HepG2 (cell line): ENCODE measurements at regions not wholly inside any gene's neighbourhood (a gene's known extent, or its start where the extent isn't known, plus 50 kb on each side); places are given as distances from the start of the nearest gene placed in this dataset.

Experiments used
- ATAC-seq: fragments of 200-7000 bp; cut with Tn5 transposase; 3 replicates; pipeline ENCODE4 v1.9.1; 2020; ENCODE audit warnings: mild to moderate bottlenecking, moderate library complexity
- BruUV-seq: library from RNA; stranded (reverse); fragments of 400-500 nt; replicated peaks from 2 replicates; lab custom pipeline; 2021; lab: Mats Ljungman, UMichigan
- CTCF ChIA-PET: fragments of 300-600 bp; formaldehyde crosslinking; extraction: SDS; loops from one replicate; lab custom pipeline; 2021; ENCODE audit warnings: low total read pairs, inconsistent platforms, low intra/inter-chr PET ratio; lab: Yijun Ruan, JAX
- POLR2A ChIA-PET: fragments of 350-600 bp; sonication (Branson Sonifier 250); formaldehyde crosslinking; loops from one replicate; lab custom pipeline; 2020; ENCODE audit warnings: antibody characterized with exemption, inconsistent platforms; lab: Yijun Ruan, JAX
- DNase-seq: peaks from one replicate; pipeline ENCODE4 v3.0.0-alpha.2; 2015; ENCODE audit warnings: low spot score
- FAIRE-seq: peaks from 3 replicates; lab custom pipeline; 2011; peaks lifted over from hg19 to GRCh38; lab: Jason Lieb, UNC
- H2AFZ ChIP-seq: one replicate; pipeline ENCODE4 v1.6.1; 2011; ENCODE audit warnings: low read length, inconsistent platforms
- H3K27ac ChIP-seq: fragments of 300-600 bp; 3 replicates; pipeline ENCODE4 v1.8.0; 2011; ENCODE audit warnings: mixed run types, mild to moderate bottlenecking, mixed read lengths, low read length, inconsistent platforms; ENCODE audit not compliant: insufficient read depth; ENCODE audit errors: extremely low read length
- H3K27me3 ChIP-seq, 2 experiments: fragments of 200-600 bp in 1 of 2; 2 replicates in 1 of 2; 3 replicates in 1 of 2; pipeline versions ENCODE4 v1.6.0 to v1.8.0; 2011; ENCODE audit warnings: low read length in 2 of 2, mild to moderate bottlenecking in 2 of 2, moderate library complexity in 2 of 2, inconsistent platforms in 1 of 2; ENCODE audit not compliant: insufficient read depth in 2 of 2, control insufficient read depth in 1 of 2
- H3K36me3 ChIP-seq, 2 experiments: fragments of 200-600 bp in 1 of 2; replicated peaks in 1 of 2; 2 replicates in 1 of 2; 3 replicates in 1 of 2; pipeline versions ENCODE4 v1.5.1 to v1.8.0; 2011; ENCODE audit warnings: low read length in 2 of 2, inconsistent platforms in 1 of 2; ENCODE audit not compliant: insufficient read depth in 2 of 2, control insufficient read depth in 1 of 2
- H3K4me1 ChIP-seq: 2 replicates; pipeline ENCODE4 v1.5.1; 2012; ENCODE audit warnings: low read length, inconsistent platforms; ENCODE audit not compliant: insufficient read depth
- H3K4me2 ChIP-seq: 2 replicates; pipeline ENCODE4 v1.6.0; 2011; ENCODE audit warnings: low read depth, low read length, inconsistent platforms
- H3K4me3 ChIP-seq, 3 experiments: fragments of 200-600 bp in 1 of 3; sonication (generic), shearing (Covaris generic) in 1 of 3; replicated peaks in 1 of 3; 2 replicates each; pipeline ENCODE4 v1.5.1; 2011 to 2016; ENCODE audit warnings: low read length in 3 of 3, inconsistent platforms in 2 of 3, low read depth in 2 of 3, mild to moderate bottlenecking in 2 of 3, control low read depth in 1 of 3, mixed read lengths in 1 of 3; ENCODE audit not compliant: insufficient read depth in 1 of 3
- H3K79me2 ChIP-seq: one replicate; pipeline ENCODE4 v1.6.1; 2011; ENCODE audit warnings: low read length, inconsistent platforms; ENCODE audit not compliant: insufficient read depth
- H3K9ac ChIP-seq: 2 replicates; pipeline ENCODE4 v1.6.0; 2011; ENCODE audit warnings: mild to moderate bottlenecking, low read depth, low read length, inconsistent platforms; ENCODE audit not compliant: insufficient read depth
- H3K9me3 ChIP-seq: 2 replicates; pipeline ENCODE4 v1.5.1; 2012; ENCODE audit warnings: mild to moderate bottlenecking, low read length
- H4K20me1 ChIP-seq: 2 replicates; pipeline ENCODE4 v1.6.0; 2011; ENCODE audit warnings: inconsistent platforms, mild to moderate bottlenecking, low read length, moderate library complexity; ENCODE audit not compliant: insufficient read depth
- ATF5 ChIP-seq: sonication (generic); formaldehyde crosslinking; IDR thresholded peaks from 2 replicates; pipeline ENCODE4 v1.4.0; 2020; ENCODE audit warnings: mild to moderate bottlenecking, low read depth, missing genetic modification reagents
- IKZF1 ChIP-seq: fragments of 450-650 bp; IDR thresholded peaks from 2 replicates; pipeline ENCODE4 v1.7.1; 2016
- MXD3 ChIP-seq: IDR thresholded peaks from 2 replicates; pipeline ENCODE4 v1.6.1; 2016; ENCODE audit warnings: mild to moderate bottlenecking, missing biosample characterization, missing genetic modification reagents
- STAT5B ChIP-seq: sonication (generic); formaldehyde crosslinking; IDR thresholded peaks from 2 replicates; pipeline ENCODE4 v1.4.0; 2020; ENCODE audit warnings: missing genetic modification reagents
- ZNF274 ChIP-seq: sonication (generic); formaldehyde crosslinking; IDR thresholded peaks from 2 replicates; pipeline ENCODE4 v1.5.1; 2020; ENCODE audit warnings: mild to moderate bottlenecking, missing genetic modification reagents
- ZNF326 ChIP-seq: sonication (generic); formaldehyde crosslinking; IDR thresholded peaks from 2 replicates; pipeline ENCODE4 v1.4.0; 2020; ENCODE audit warnings: missing genetic modification reagents, borderline replicate concordance
- ZNF337 ChIP-seq: sonication (generic); formaldehyde crosslinking; IDR thresholded peaks from 2 replicates; pipeline ENCODE4 v1.5.1; 2020; ENCODE audit warnings: missing genetic modification reagents, low read depth, mild to moderate bottlenecking, borderline replicate concordance
- ZNF674 ChIP-seq: sonication (generic); formaldehyde crosslinking; IDR thresholded peaks from 2 replicates; pipeline ENCODE4 v1.5.0; 2020; ENCODE audit warnings: low read depth, mild to moderate bottlenecking, missing genetic modification reagents
- ZNF776 ChIP-seq: sonication (generic); formaldehyde crosslinking; IDR thresholded peaks from 2 replicates; pipeline ENCODE4 v1.4.0; 2020; ENCODE audit warnings: mild to moderate bottlenecking, missing genetic modification reagents
- ZNF792 ChIP-seq: IDR thresholded peaks from 2 replicates; pipeline ENCODE4 v1.6.1; 2016
- ZSCAN20 ChIP-seq: sonication (generic); formaldehyde crosslinking; IDR thresholded peaks from 2 replicates; pipeline ENCODE4 v1.4.0; 2020; ENCODE audit warnings: missing genetic modification reagents, mild to moderate bottlenecking, borderline replicate concordance
- WGBS: methylation state at CpG from one replicate; pipeline ENCODE4 v1.1.6; 2017; ENCODE audit warnings: low lambda C conversion rate; 5-methylcytosine and 5-hydroxymethylcytosine counted together
- in situ Hi-C: cut with HindIII; loops from 2 replicates; pipeline ENCODE4 v1.10.0; 2017; ENCODE audit warnings: low pct_unique_long_range_greater_than_20kb; ENCODE audit not compliant: extremely low pct_ligation_motif_present
- intact Hi-C: fragments of 100-400 bp; cut with micrococcal nuclease; formaldehyde crosslinking; loops from one replicate; pipeline ENCODE4 v1.10.0; 2022; ENCODE audit not compliant: unreplicated experiment
- TF ChIP-seq, protein P1 (sequence below): sonication (generic); formaldehyde crosslinking; IDR thresholded peaks from 2 replicates; pipeline ENCODE4 v1.4.0; 2020; ENCODE audit warnings: missing genetic modification reagents
- TF ChIP-seq, protein P2 (sequence below): sonication (generic); formaldehyde crosslinking; IDR thresholded peaks from 2 replicates; pipeline ENCODE4 v1.8.0; 2022; ENCODE audit warnings: mild to moderate bottlenecking, missing genetic modification reagents, moderate library complexity
- TF ChIP-seq, protein P3 (sequence below): sonication (generic); formaldehyde crosslinking; conservative IDR thresholded peaks from 2 replicates; pipeline ENCODE4 v1.8.0; 2022; ENCODE audit warnings: missing genetic modification reagents
- TF ChIP-seq, protein P4 (sequence below): fragments of 450-650 bp; IDR thresholded peaks from 2 replicates; pipeline ENCODE4 v1.6.1; 2016
- TF ChIP-seq, protein P5 (sequence below): IDR thresholded peaks from 2 replicates; pipeline ENCODE4 v1.6.1; 2016; ENCODE audit warnings: control low read depth

- no peak overlapping the region for H3K9ac ChIP-seq
- 0% methylated on average over 3 of the region's 6 CpGs for WGBS
- H3K4me3 ChIP-seq: no peak overlapping the region
- no peaks in the 10 kb centered on the region for H3K36me3 ChIP-seq
- peaks cover 91% of the 10 kb centered on the region for H3K9me3 ChIP-seq
- in situ Hi-C loops (no loop called here), intact Hi-C loops (no loop called here)
- no peak overlapping the region for H2AFZ ChIP-seq
- no peak overlapping the region for H3K27ac ChIP-seq
- DNase-seq (no peak), FAIRE-seq (no peak), ATAC-seq (no peak)
- no peaks in the 10 kb centered on the region for H3K27me3 ChIP-seq
- no peaks in the 10 kb centered on the region for H4K20me1 ChIP-seq
- BruUV-seq: no TSS peak
- ChIA-PET POLR2A (no interaction called here), CTCF (no interaction called here)
- no peaks in the 10 kb centered on the region for H3K4me1 ChIP-seq
- H3K4me2 ChIP-seq: no peak overlapping the region
- no peaks in the 10 kb centered on the region for H3K79me2 ChIP-seq
- TF ChIP-seq ZSCAN20 (no peak), ATF5 (CRISPR knock-in tag) (no peak), STAT5B (no peak), MXD3 (CRISPR knock-in tag) (no peak), IKZF1 (no peak), ZNF326 (CRISPR knock-in tag) (no peak), ZNF274 (CRISPR knock-in tag) (no peak), ZNF337 (CRISPR knock-in tag) (no peak), ZNF674 (CRISPR knock-in tag) (no peak), ZNF792 (CRISPR knock-in tag) (no peak), ZNF776 (no peak)
- TF ChIP-seq, protein P1, sequence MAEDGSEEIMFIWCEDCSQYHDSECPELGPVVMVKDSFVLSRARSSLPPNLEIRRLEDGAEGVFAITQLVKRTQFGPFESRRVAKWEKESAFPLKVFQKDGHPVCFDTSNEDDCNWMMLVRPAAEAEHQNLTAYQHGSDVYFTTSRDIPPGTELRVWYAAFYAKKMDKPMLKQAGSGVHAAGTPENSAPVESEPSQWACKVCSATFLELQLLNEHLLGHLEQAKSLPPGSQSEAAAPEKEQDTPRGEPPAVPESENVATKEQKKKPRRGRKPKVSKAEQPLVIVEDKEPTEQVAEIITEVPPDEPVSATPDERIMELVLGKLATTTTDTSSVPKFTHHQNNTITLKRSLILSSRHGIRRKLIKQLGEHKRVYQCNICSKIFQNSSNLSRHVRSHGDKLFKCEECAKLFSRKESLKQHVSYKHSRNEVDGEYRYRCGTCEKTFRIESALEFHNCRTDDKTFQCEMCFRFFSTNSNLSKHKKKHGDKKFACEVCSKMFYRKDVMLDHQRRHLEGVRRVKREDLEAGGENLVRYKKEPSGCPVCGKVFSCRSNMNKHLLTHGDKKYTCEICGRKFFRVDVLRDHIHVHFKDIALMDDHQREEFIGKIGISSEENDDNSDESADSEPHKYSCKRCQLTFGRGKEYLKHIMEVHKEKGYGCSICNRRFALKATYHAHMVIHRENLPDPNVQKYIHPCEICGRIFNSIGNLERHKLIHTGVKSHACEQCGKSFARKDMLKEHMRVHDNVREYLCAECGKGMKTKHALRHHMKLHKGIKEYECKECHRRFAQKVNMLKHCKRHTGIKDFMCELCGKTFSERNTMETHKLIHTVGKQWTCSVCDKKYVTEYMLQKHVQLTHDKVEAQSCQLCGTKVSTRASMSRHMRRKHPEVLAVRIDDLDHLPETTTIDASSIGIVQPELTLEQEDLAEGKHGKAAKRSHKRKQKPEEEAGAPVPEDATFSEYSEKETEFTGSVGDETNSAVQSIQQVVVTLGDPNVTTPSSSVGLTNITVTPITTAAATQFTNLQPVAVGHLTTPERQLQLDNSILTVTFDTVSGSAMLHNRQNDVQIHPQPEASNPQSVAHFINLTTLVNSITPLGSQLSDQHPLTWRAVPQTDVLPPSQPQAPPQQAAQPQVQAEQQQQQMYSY (CRISPR knock-in tag): no peak
- TF ChIP-seq, protein P2, sequence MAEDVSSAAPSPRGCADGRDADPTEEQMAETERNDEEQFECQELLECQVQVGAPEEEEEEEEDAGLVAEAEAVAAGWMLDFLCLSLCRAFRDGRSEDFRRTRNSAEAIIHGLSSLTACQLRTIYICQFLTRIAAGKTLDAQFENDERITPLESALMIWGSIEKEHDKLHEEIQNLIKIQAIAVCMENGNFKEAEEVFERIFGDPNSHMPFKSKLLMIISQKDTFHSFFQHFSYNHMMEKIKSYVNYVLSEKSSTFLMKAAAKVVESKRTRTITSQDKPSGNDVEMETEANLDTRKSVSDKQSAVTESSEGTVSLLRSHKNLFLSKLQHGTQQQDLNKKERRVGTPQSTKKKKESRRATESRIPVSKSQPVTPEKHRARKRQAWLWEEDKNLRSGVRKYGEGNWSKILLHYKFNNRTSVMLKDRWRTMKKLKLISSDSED: no peak
- TF ChIP-seq, protein P3, sequence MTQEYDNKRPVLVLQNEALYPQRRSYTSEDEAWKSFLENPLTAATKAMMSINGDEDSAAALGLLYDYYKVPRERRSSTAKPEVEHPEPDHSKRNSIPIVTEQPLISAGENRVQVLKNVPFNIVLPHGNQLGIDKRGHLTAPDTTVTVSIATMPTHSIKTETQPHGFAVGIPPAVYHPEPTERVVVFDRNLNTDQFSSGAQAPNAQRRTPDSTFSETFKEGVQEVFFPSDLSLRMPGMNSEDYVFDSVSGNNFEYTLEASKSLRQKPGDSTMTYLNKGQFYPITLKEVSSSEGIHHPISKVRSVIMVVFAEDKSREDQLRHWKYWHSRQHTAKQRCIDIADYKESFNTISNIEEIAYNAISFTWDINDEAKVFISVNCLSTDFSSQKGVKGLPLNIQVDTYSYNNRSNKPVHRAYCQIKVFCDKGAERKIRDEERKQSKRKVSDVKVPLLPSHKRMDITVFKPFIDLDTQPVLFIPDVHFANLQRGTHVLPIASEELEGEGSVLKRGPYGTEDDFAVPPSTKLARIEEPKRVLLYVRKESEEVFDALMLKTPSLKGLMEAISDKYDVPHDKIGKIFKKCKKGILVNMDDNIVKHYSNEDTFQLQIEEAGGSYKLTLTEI (CRISPR knock-in tag): no peak
- TF ChIP-seq, protein P4, sequence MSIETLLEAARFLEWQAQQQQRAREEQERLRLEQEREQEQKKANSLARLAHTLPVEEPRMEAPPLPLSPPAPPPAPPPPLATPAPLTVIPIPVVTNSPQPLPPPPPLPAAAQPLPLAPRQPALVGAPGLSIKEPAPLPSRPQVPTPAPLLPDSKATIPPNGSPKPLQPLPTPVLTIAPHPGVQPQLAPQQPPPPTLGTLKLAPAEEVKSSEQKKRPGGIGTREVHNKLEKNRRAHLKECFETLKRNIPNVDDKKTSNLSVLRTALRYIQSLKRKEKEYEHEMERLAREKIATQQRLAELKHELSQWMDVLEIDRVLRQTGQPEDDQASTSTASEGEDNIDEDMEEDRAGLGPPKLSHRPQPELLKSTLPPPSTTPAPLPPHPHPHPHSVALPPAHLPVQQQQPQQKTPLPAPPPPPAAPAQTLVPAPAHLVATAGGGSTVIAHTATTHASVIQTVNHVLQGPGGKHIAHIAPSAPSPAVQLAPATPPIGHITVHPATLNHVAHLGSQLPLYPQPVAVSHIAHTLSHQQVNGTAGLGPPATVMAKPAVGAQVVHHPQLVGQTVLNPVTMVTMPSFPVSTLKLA: no peak
- TF ChIP-seq, protein P5, sequence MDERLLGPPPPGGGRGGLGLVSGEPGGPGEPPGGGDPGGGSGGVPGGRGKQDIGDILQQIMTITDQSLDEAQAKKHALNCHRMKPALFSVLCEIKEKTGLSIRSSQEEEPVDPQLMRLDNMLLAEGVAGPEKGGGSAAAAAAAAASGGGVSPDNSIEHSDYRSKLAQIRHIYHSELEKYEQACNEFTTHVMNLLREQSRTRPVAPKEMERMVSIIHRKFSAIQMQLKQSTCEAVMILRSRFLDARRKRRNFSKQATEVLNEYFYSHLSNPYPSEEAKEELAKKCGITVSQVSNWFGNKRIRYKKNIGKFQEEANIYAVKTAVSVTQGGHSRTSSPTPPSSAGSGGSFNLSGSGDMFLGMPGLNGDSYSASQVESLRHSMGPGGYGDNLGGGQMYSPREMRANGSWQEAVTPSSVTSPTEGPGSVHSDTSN (CRISPR knock-in tag): no peak
Measured at GRCh38 chr10:130388746-130389145, 252.6 kb downstream of the GLRX3 start.
